ENCODE measurements at regions not wholly inside any gene's neighbourhood (a gene's known extent, or its start where the extent isn't known, plus 50 kb on each side); places are given as distances from the start of the nearest gene placed in this dataset.
"Not testable (repeated sequence)": the region's sequence is repeated elsewhere in the genome, so short reads cannot be mapped to it uniquely, and the experiment has no call there.

GRCh38 chr5:62192958-62193357, 113.0 kb upstream of the KIF2A start:
- no peak overlapping the region for H3K4me3 ChIP-seq (ENCODE audit: low read depth, low read length)
- DNase-seq (ENCODE audit: low read depth), result no peak
- TF ChIP-seq CTCF (IDR thresholded peaks at IDR 0.05; ENCODE audit: insufficient read depth, low read depth, low read length, missing control alignments), result no peak

- H3K4me3 ChIP-seq (ENCODE audit: low read depth, low read length); DNase-seq (ENCODE audit: low read depth): not testable (repeated sequence)
Observed at GRCh38 chr5:62196532-62196931, 109.5 kb upstream of the KIF2A start.

GRCh38 chr5:62197697-62198096, 108.3 kb upstream of the KIF2A start:
- no peak for TF ChIP-seq CTCF (IDR thresholded peaks at IDR 0.05; ENCODE audit: insufficient read depth, low read depth, low read length, missing control alignments)
- no peak overlapping the region for H3K4me3 ChIP-seq (ENCODE audit: low read depth, low read length)
- no peak for DNase-seq (ENCODE audit: low read depth)

GRCh38 chr5:62198421-62198820, 107.6 kb upstream of the KIF2A start:
- no peak for DNase-seq (ENCODE audit: low read depth)
- TF ChIP-seq CTCF (IDR thresholded peaks at IDR 0.05; ENCODE audit: insufficient read depth, low read depth, low read length, missing control alignments), result no peak
- no peak overlapping the region for H3K4me3 ChIP-seq (ENCODE audit: low read depth, low read length)

GRCh38 chr5:62199792-62200716, 106.0 kb upstream of the KIF2A start:
- DNase-seq (ENCODE audit: low read depth), result no peak
- no peak for TF ChIP-seq CTCF (IDR thresholded peaks at IDR 0.05; ENCODE audit: insufficient read depth, low read depth, low read length, missing control alignments)
- no peak overlapping the region for H3K4me3 ChIP-seq (ENCODE audit: low read depth, low read length)

- TF ChIP-seq CTCF (IDR thresholded peaks at IDR 0.05; ENCODE audit: insufficient read depth, low read depth, low read length, missing control alignments), result no peak
- no peak overlapping the region for H3K4me3 ChIP-seq (ENCODE audit: low read depth, low read length)
- peak; percentile 18 for DNase-seq (ENCODE audit: low read depth)
Observed at GRCh38 chr5:62206150-62206829, 99.7 kb upstream of the KIF2A start.

GRCh38 chr5:62208218-62208852, 97.7 kb upstream of the KIF2A start:
- TF ChIP-seq CTCF (IDR thresholded peaks at IDR 0.05; ENCODE audit: insufficient read depth, low read depth, low read length, missing control alignments), result no peak
- no peak for DNase-seq (ENCODE audit: low read depth)
- H3K4me3 ChIP-seq (ENCODE audit: low read depth, low read length), result no peak overlapping the region
